Astrocyte (in vitro differentiated cells and primary cell): ENCODE measurements at regions not wholly inside any gene's neighbourhood (a gene's known extent, or its start where the extent isn't known, plus 50 kb on each side); places are given as distances from the start of the nearest gene placed in this dataset.
"Not testable (repeated sequence)": the region's sequence is repeated elsewhere in the genome, so short reads cannot be mapped to it uniquely, and the experiment has no call there.

Source experiments
- DNase-seq: peaks from one replicate; pipeline ENCODE4 v3.0.0-alpha.2; 2010; ENCODE audit warnings: low read depth
- FAIRE-seq: peaks from 2 replicates; lab custom pipeline; 2011; peaks lifted over from hg19 to GRCh38; lab: Jason Lieb, UNC
- H2AFZ ChIP-seq: 2 replicates; pipeline ENCODE4 v1.6.0; 2012; ENCODE audit warnings: low read depth, low read length, inconsistent platforms
- H3K27ac ChIP-seq: 2 replicates; pipeline ENCODE4 v1.5.1; 2011; ENCODE audit warnings: low read depth, low read length, inconsistent platforms
- H3K27me3 ChIP-seq: 2 replicates; pipeline ENCODE4 v1.6.0; 2011; ENCODE audit warnings: low read length, inconsistent platforms; ENCODE audit not compliant: insufficient read depth
- H3K36me3 ChIP-seq: 2 replicates; pipeline ENCODE4 v1.5.1; 2011; ENCODE audit warnings: low read length, inconsistent platforms; ENCODE audit not compliant: insufficient read depth
- H3K4me1 ChIP-seq: 2 replicates; pipeline ENCODE4 v1.5.1; 2011; ENCODE audit warnings: low read length, inconsistent platforms; ENCODE audit not compliant: insufficient read depth
- H3K4me2 ChIP-seq: 2 replicates; pipeline ENCODE4 v1.6.0; 2012; ENCODE audit warnings: low read length, inconsistent platforms
- H3K4me3 ChIP-seq: 2 replicates; pipeline ENCODE4 v1.5.1; 2011; ENCODE audit warnings: low read depth, mild to moderate bottlenecking, low read length, inconsistent platforms; ENCODE audit not compliant: insufficient read depth
- H3K79me2 ChIP-seq: 2 replicates; pipeline ENCODE4 v1.6.0; 2012; ENCODE audit warnings: mild to moderate bottlenecking, low read length, inconsistent platforms; ENCODE audit not compliant: insufficient read depth
- H3K9ac ChIP-seq: 2 replicates; pipeline ENCODE4 v1.6.0; 2012; ENCODE audit warnings: mild to moderate bottlenecking, low read length, inconsistent platforms
- H3K9me3 ChIP-seq: 2 replicates; pipeline ENCODE4 v1.5.1; 2012; ENCODE audit warnings: low read depth, mild to moderate bottlenecking, low read length, inconsistent platforms; ENCODE audit not compliant: insufficient read depth
- H4K20me1 ChIP-seq: 2 replicates; pipeline ENCODE4 v1.6.0; 2012; ENCODE audit warnings: low read length, inconsistent platforms; ENCODE audit not compliant: insufficient read depth
- H3K27ac Mint-ChIP-seq: one replicate; pipeline ENCODE4 v1.8.0; 2021; ENCODE audit warnings: mild to moderate bottlenecking, mixed read lengths; ENCODE audit not compliant: unreplicated experiment
- H3K27me3 Mint-ChIP-seq: one replicate; pipeline ENCODE4 v1.8.0; 2021; ENCODE audit warnings: low read depth, mixed read lengths; ENCODE audit not compliant: unreplicated experiment
- H3K36me3 Mint-ChIP-seq: one replicate; pipeline ENCODE4 v1.8.0; 2021; ENCODE audit warnings: low read depth, mixed read lengths; ENCODE audit not compliant: unreplicated experiment
- H3K4me1 Mint-ChIP-seq: one replicate; pipeline ENCODE4 v1.8.0; 2021; ENCODE audit warnings: low read depth, mixed read lengths; ENCODE audit not compliant: unreplicated experiment
- H3K4me3 Mint-ChIP-seq: one replicate; pipeline ENCODE4 v1.8.0; 2021; ENCODE audit warnings: mild to moderate bottlenecking, moderate library complexity, mixed read lengths; ENCODE audit not compliant: unreplicated experiment
- H3K9me3 Mint-ChIP-seq: one replicate; pipeline ENCODE4 v1.8.0; 2021; ENCODE audit warnings: mild to moderate bottlenecking, mixed read lengths; ENCODE audit not compliant: unreplicated experiment

- H3K27ac Mint-ChIP-seq, H3K36me3 ChIP-seq, FAIRE-seq, H3K4me1 Mint-ChIP-seq, H3K9me3 Mint-ChIP-seq, H3K4me2 ChIP-seq, DNase-seq, H3K4me3 Mint-ChIP-seq, H2AFZ ChIP-seq, H4K20me1 ChIP-seq, H3K27ac ChIP-seq, H3K36me3 Mint-ChIP-seq, H3K9me3 ChIP-seq, H3K27me3 ChIP-seq, H3K4me1 ChIP-seq, H3K79me2 ChIP-seq, H3K4me3 ChIP-seq, H3K9ac ChIP-seq, H3K27me3 Mint-ChIP-seq: not testable (repeated sequence)
These were observed 360.2 kb downstream of the OR4F29 start for GRCh38 chr1:91279-91678.

- H3K27me3 Mint-ChIP-seq, H2AFZ ChIP-seq, FAIRE-seq: not testable (repeated sequence)
These were observed 363.4 kb downstream of the OR4F29 start for GRCh38 chr1:88110-88509.

GRCh38 chr1:79152-79551 lies 372.3 kb downstream of the OR4F29 start:
- H3K4me3 Mint-ChIP-seq, H3K27ac Mint-ChIP-seq, H3K4me3 ChIP-seq, H3K27ac ChIP-seq, H3K79me2 ChIP-seq, H3K27me3 Mint-ChIP-seq, H2AFZ ChIP-seq, H3K36me3 Mint-ChIP-seq, H3K4me1 Mint-ChIP-seq, H4K20me1 ChIP-seq, H3K36me3 ChIP-seq, H3K9ac ChIP-seq, H3K4me1 ChIP-seq, H3K4me2 ChIP-seq, H3K9me3 Mint-ChIP-seq, FAIRE-seq, DNase-seq, H3K27me3 ChIP-seq, H3K9me3 ChIP-seq: not testable (repeated sequence)

More at GRCh38 chr1:88110-88509, 363.4 kb downstream of the OR4F29 start:
- not testable (repeated sequence) for H3K9me3 ChIP-seq, H3K4me1 ChIP-seq, H3K27me3 ChIP-seq, DNase-seq, H3K36me3 ChIP-seq, H3K9ac ChIP-seq, H3K36me3 Mint-ChIP-seq, H3K9me3 Mint-ChIP-seq, H3K4me3 Mint-ChIP-seq, H3K4me1 Mint-ChIP-seq, H3K27ac ChIP-seq, H4K20me1 ChIP-seq, H3K27ac Mint-ChIP-seq, H3K4me3 ChIP-seq, H3K79me2 ChIP-seq, H3K4me2 ChIP-seq

GRCh38 chr1:65119-65518 lies 386.4 kb downstream of the OR4F29 start, which contains the start of gene OR4F5:
Gene OR4F5 (plus strand): TSS chr1:65419.
- H3K4me2 ChIP-seq, H3K36me3 ChIP-seq, H3K9me3 Mint-ChIP-seq, FAIRE-seq, H4K20me1 ChIP-seq, H3K27ac ChIP-seq, H3K27ac Mint-ChIP-seq, H3K79me2 ChIP-seq, H3K4me1 Mint-ChIP-seq, H3K36me3 Mint-ChIP-seq, DNase-seq, H3K9ac ChIP-seq, H3K27me3 ChIP-seq, H3K9me3 ChIP-seq, H2AFZ ChIP-seq, H3K27me3 Mint-ChIP-seq, H3K4me3 ChIP-seq, H3K4me3 Mint-ChIP-seq, H3K4me1 ChIP-seq: not testable (repeated sequence)

- not testable (repeated sequence) for H3K27ac ChIP-seq, H3K4me1 Mint-ChIP-seq, H3K79me2 ChIP-seq, H2AFZ ChIP-seq, H3K4me2 ChIP-seq, H3K36me3 ChIP-seq, DNase-seq, H3K4me3 Mint-ChIP-seq, FAIRE-seq, H3K9me3 ChIP-seq, H4K20me1 ChIP-seq, H3K9ac ChIP-seq, H3K4me3 ChIP-seq, H3K27me3 ChIP-seq, H3K9me3 Mint-ChIP-seq, H3K36me3 Mint-ChIP-seq, H3K27ac Mint-ChIP-seq, H3K4me1 ChIP-seq, H3K27me3 Mint-ChIP-seq
These were observed 395.4 kb downstream of the OR4F29 start for GRCh38 chr1:56014-56531.

- not testable (repeated sequence) for H3K27me3 ChIP-seq, FAIRE-seq, H3K79me2 ChIP-seq, H3K9ac ChIP-seq, H3K4me1 ChIP-seq, H3K36me3 ChIP-seq, H3K4me1 Mint-ChIP-seq, H3K4me2 ChIP-seq, H3K4me3 Mint-ChIP-seq, H3K4me3 ChIP-seq, H3K27ac Mint-ChIP-seq, H2AFZ ChIP-seq, H4K20me1 ChIP-seq, H3K36me3 Mint-ChIP-seq, H3K27ac ChIP-seq, H3K9me3 Mint-ChIP-seq, DNase-seq, H3K27me3 Mint-ChIP-seq, H3K9me3 ChIP-seq
These were observed 398.3 kb downstream of the OR4F29 start for GRCh38 chr1:53182-53581.
